ENCODE measurements at regions not wholly inside any gene's neighbourhood (a gene's known extent, or its start where the extent isn't known, plus 50 kb on each side); places are given as distances from the start of the nearest gene placed in this dataset.

- DNase-seq: no peak
These were observed 256.9 kb downstream of the CDH26 start for GRCh38 chr20:60214901-60215815.

DNA sequence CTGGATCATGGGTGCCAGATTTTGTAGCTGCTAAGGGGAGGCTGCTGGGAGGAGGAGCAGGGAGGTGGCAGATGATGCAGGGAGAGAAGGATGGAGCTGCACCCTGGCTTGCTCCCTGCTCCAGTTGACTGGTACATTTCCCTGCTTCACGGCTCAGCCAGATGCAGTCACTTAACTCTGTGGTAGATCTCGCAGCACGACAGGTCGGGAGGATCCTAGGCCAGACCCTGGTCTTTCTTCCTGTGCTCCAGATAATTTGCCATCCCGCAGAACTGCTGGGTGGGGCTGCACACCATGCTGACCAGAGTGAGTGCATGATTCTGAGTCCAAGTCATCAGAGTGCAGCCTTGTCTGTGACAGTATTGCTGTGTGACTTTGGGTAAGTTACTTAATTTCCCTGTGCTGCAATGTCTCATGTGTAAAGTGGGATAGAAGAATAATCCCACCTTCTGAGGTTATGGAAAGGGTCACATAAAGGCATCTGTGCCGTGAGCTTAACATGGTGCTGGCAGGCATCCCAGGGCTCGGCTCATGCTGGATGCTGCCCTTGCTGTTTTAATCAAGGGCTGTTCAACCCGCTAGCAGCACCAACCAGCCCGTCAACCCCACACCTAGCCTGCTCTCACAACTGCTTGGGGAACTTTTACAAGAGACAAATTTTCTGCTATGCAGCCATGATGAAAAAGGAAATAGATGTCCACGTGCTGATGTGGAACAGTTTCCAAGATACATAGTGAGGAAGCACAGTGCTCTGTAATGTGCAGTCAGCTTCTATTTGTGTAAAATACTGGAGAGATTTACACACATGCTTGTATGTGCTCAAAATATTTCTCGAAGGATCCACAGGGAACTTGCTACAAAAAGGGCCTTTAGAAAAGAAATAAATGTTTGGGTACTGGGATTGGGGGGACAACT, 257.9 kb downstream of the CDH26 start:
- no peak for DNase-seq

- no peak for DNase-seq
These were observed 261.0 kb downstream of the CDH26 start for GRCh38 chr20:60219231-60219630.

DNA sequence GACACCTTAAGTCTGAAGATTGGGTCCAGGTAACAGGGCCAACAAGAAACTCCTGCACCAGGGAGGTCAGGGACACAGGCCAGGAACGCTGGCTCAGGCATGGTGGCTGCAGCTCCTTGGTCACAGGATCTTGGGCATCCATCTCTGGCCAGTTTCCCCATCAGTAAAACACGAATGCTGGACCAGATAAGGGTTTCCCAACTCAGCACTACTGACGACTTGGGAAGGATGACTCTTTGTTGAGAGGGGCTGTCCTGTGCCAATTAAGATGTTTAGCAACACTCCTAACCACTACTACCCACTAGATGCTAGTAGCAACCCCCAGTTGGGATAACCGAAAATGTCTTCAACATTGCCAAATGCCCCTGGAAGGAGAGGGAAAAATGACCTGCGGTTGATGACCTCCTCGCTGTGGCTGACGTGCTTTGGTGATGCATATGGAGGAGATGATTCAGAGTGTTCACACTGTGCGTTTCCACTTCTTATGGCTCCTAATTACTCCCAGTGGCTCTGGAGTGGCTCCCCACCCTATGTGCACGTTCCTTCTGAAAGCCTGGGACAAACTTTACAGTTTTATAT, 261.9 kb downstream of the CDH26 start:
- peak; percentile 24 for DNase-seq

- no peak for DNase-seq
These were observed 262.5 kb downstream of the CDH26 start for GRCh38 chr20:60220706-60221105.

GRCh38 chr20:60221593-60221992, 263.4 kb downstream of the CDH26 start:
- no peak for DNase-seq

DNA sequence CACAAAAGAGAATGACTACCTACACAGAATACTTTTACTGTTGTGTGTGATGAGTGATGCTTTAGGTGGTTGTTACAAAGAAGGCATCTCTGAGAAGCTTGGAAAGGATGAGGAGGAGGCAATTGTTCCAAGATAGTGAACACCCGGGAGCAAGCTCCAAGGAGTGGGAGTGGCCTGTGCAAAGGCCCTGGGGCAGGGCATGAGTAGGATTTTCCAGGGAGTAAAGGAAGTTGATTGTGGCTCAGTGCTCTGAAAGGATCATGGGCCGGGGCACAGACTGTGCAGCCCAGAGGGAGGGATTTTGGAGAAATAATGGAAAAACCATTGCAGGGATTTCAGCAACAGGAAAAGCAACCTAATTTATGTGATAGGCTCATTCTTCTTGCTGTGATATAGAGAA, 264.3 kb downstream of the CDH26 start:
- DNase-seq: no peak

DNA sequence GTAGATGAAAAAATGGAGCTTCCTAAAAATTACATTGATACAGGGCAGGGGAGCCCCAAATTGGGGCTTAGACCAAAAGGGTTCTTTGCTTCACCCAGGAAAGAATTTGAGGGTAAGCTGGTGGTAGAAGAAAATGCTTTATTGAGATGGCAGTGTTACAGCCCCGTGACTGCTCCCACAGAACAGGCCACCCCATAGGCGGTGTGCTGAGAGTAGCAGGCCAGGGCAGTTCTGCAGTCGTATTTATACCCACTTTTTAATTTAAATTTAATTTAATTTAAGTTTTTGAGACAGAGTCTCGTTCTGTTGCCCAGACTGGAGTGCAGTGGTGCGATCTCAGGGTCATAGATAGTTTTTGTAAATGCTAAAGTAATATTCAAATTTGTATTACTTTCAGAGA, 265.0 kb downstream of the CDH26 start:
- no peak for DNase-seq

- no peak for DNase-seq
These were observed 266.7 kb downstream of the CDH26 start for GRCh38 chr20:60224914-60225313.

GRCh38 chr20:60228255-60228654, 270.0 kb downstream of the CDH26 start:
- no peak for DNase-seq

- no peak for DNase-seq
These were observed 274.2 kb downstream of the CDH26 start for GRCh38 chr20:60232380-60232779.

DNA sequence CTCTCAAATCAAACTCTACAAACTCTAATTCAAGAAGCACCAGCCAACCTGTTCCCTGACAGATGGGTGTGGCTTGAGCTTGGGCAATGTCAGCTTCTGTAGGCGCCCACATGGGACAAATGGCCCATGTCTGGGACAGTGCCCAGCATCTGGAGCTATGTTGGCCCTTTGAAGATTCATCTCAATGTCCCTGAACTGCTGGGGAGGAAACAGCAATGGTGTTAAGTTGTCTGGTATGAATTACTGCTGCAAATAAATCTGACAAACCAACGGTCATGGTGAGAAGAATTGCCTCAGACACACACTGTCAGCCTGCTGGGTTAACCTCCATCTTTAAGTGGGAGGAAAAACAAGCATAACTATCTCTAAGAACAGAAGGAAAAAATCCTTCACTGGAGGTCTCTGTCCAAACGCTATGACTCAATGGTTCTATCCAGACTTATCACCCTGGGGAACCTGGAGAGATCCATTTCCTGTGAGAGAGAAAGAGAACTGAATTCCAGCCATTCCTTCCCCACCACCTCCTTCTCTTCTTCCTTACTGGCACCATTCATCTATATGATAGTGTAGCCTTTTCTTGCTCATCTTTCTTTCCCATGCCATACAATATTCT, 274.9 kb downstream of the CDH26 start:
- DNase-seq: peak; percentile 64

DNA sequence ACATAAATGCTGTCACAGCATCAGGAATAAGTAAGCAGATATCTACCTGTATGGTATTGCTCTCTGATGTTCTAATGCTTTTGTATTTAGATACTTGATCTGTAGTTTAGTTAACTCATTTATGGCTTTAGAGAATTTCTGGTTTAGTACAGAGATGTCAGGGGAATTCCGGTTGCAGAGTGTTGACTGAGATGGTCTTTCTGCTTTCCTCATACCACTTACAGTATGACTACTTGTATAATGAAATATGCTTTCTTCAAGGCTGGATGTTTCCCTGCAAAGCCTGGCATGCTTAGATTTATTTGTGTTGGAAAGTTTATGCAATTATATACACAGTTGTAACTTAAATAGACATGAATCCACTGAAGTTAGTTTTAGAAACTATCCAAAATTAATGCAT, 278.4 kb downstream of the CDH26 start:
- no peak for DNase-seq

GRCh38 chr20:60237981-60238380, 279.8 kb downstream of the CDH26 start:
- DNase-seq: no peak

DNA sequence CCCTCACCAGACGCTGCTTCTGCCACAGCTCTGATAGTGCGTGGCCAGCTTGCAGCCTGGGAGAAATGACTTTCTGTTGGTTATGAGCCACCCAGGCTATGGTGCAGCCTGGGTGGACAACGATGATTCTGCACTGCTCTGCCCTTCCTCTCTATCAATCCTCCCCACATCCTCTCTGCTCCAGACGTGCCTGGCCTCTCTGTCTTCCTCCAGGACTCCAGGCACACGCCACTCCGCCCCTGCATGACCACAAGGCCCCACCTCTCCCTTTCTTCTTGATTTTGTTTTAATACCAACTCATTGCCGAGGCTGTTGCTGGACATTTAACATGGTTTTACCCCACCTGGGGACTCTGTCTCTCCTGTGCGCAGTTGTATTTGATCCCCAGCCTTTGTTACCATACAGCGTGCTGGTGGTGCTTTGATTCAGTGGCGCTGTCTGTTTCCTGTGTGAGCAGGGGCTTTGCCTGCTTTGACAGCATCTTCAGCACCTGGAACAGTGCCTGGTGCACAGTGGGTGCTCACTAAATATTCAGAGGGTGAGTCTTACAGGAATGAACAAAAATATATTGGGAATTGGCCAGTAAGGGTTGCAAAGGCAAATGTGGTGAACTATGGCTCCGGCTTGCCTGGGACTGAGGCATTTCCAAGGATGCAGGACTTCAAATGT, 280.9 kb downstream of the CDH26 start:
- DNase-seq: no peak

DNA sequence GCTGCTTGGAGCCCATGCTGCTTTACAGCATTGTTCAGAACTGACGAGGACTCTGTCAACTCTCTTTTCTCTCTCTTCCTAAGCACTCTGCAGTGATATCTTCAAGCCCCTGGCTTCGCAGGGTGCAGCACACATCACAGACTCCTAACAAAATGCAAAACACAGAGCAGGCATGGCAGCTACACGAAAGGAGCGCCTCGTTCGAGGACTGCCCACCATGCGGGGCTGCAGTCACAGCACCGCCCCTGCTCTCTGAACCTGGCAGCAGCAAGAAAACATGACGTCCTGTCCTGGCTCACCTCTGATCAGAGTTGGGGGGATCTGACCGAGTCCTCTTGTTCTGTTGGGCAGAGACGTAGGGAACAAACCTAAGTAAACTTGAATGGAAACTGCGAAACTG, 281.7 kb downstream of the CDH26 start:
- DNase-seq: no peak

DNA sequence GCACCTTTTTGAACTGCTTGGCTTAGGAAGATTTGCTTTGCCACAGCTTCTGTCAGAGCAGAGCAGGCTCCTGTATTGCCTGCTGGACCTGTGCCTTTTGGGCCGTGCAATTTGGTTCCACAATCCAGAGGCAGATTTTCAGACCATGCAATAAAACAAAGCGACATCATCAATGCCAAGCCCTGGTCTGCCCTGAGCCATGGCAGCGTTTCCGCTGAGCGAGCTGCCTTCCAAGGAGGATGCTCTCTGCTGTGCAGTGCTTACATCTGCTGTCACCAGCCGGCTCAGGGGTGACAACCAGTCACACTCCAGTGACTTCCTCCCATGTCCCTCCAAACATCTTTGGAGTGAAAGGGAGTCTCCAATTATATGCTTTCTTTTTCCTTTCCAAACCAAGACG, 282.2 kb downstream of the CDH26 start:
- no peak for DNase-seq

GRCh38 chr20:60240986-60241385, 282.8 kb downstream of the CDH26 start:
- no peak for DNase-seq

DNA sequence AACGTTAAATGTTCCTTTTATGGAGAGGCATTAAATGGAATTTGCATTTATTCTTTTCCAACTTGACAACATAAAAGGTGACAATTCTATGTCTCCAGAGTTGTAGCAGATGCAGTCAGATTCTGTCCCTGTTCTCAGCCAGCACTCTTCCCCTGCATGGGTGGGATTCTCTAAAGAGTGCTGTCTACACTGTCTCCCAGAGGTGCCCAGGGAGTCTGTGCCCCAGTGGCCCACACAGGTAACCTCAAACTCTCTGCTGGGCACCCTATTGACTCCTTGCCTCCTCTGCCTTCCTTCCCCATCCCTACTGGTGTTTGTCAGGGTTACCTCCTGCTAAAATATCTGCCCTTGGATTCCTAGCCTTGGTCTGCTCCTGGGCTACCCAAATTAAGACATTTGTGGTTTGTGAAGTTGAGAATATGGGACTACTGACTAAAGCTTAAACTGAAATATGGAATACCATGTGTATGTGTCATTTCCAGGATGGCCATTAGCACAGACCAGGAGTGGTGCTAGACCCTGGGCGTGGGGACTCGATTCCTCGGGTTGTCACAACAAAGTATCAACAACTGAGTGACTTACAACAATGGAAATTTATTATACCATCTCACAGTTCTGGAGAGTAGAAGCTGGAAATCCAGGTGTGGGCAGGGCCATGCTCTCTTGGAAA, 284.7 kb downstream of the CDH26 start:
- DNase-seq: peak; percentile 67

DNA sequence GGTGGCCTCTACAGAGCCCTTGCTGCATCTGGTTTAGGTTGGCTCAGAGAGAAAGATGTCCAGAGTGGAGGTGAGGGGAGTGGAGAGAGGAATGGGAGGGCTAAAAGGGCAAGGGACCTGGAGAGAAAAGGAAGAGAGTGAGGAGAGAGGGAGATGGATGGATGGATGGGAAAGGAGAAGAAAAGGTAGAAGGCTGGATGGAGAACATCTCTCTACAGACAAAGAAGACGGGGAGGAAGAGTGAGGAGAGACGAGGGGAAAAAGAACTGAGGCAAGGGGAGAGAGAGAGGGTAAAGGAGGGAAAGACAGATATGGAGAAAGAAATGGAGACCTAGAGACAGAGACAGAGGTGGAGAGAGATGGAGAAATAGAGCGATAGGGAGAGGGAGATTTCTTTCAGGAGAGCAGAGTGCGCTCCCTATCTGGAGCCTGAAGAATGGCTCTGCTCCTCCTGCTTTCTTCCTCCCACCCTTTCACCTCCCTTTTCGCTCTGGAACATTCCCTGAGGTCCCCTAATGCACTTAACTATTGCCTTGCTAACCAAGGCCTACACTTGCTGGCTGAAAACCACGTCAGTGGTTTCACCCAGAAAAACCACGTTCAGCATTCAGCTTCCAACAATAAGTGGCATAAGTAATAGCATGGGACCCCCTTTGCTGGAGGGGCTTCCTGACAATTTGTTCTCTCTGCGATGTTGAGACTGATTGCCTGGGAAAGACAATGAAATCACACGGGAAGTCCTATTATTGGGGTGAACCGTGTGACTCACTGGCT, 286.3 kb downstream of the CDH26 start:
- no peak for DNase-seq

DNA sequence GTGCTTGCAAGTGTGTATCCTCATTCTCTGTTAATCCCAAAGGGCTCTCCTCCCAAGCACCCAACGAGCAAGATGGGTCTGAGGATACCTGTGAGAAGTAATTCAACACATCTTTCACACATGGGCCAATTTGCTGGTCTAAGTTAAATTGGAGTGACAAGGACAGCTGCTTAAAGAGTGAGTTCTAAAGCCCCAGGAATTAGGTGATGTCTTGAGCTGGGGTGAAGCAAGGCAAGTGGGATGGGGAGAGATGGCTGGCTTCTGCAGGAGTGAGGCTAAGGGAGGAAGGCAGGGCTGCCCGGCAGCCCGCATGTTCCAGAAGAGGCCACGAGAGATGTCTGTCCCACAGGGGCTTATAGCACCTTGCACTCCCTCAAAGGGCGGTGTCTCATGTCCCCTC, 288.5 kb downstream of the CDH26 start:
- no peak for DNase-seq

Measured in fibroblast of skin of abdomen (primary cell).